Endothelial cell of umbilical vein (primary cell): ENCODE measurements at regions not wholly inside any gene's neighbourhood (a gene's known extent, or its start where the extent isn't known, plus 50 kb on each side); places are given as distances from the start of the nearest gene placed in this dataset.

Experiments used
- BruUV-seq: library from RNA; stranded (reverse); fragments of 400-500 nt; replicated peaks from 2 replicates; lab custom pipeline; 2021; lab: Mats Ljungman, UMichigan
- CTCF ChIA-PET: fragments of 300-600, 350-600 bp; sonication (Branson Sonifier 250); formaldehyde crosslinking; loops from one replicate; lab custom pipeline; 2021; ENCODE audit warnings: antibody characterized with exemption, inconsistent platforms; lab: Charles Lee
- POLR2A ChIA-PET: fragments of 300-600, 350-600 bp; sonication (Branson Sonifier 250); formaldehyde crosslinking; loops from one replicate; lab custom pipeline; 2021; ENCODE audit warnings: antibody characterized with exemption, inconsistent platforms; lab: Charles Lee
- DNase-seq: peaks from one replicate; pipeline ENCODE4 v3.0.0-alpha.2; 2011; ENCODE audit warnings: low read depth, low spot score
- FAIRE-seq: peaks from 2 replicates; lab custom pipeline; 2011; peaks lifted over from hg19 to GRCh38; lab: Jason Lieb, UNC
- H2AFZ ChIP-seq: 2 replicates; pipeline ENCODE4 v1.6.0; 2012; ENCODE audit warnings: low read depth, low read length, control low read depth, inconsistent platforms
- H3K27ac ChIP-seq: 2 replicates; pipeline ENCODE4 v1.5.1; 2011; ENCODE audit warnings: low read depth, mild to moderate bottlenecking, control low read depth, low read length, moderate library complexity; ENCODE audit not compliant: insufficient read depth
- H3K27me3 ChIP-seq, 2 experiments: 2 replicates each; pipeline versions ENCODE4 v1.6.0 to v1.6.1; 2011; ENCODE audit warnings: low read length in 2 of 2, mixed read lengths in 1 of 2; ENCODE audit not compliant: control insufficient read depth in 2 of 2, insufficient read depth in 2 of 2
- H3K36me3 ChIP-seq, 2 experiments: 2 replicates in 1 of 2; 3 replicates in 1 of 2; pipeline ENCODE4 v1.5.1; 2011; ENCODE audit warnings: low read length in 2 of 2, mild to moderate bottlenecking in 1 of 2, moderate library complexity in 1 of 2; ENCODE audit not compliant: control insufficient read depth in 2 of 2, insufficient read depth in 2 of 2; ENCODE audit errors: extremely low read depth in 1 of 2
- H3K4me1 ChIP-seq: 3 replicates; pipeline ENCODE4 v1.5.1; 2011; ENCODE audit warnings: mild to moderate bottlenecking, low read length; ENCODE audit not compliant: control insufficient read depth, insufficient read depth; ENCODE audit errors: extremely low read depth
- H3K4me2 ChIP-seq: 2 replicates; pipeline ENCODE4 v1.6.1; 2011; ENCODE audit warnings: low read length, control low read depth, mixed read lengths; ENCODE audit not compliant: insufficient read depth
- H3K4me3 ChIP-seq, 3 experiments: fragments of 200-600 bp in 1 of 3; sonication (generic), shearing (Covaris generic) in 1 of 3; replicated peaks in 1 of 3; 2 replicates each; pipeline ENCODE4 v1.5.1; 2011 to 2016; ENCODE audit warnings: control low read depth in 3 of 3, low read length in 3 of 3, mild to moderate bottlenecking in 2 of 3, inconsistent platforms in 1 of 3, low read depth in 1 of 3, moderate library complexity in 1 of 3; ENCODE audit not compliant: insufficient read depth in 1 of 3
- H3K79me2 ChIP-seq: 2 replicates; pipeline ENCODE4 v1.6.0; 2012; ENCODE audit warnings: low read length, inconsistent platforms; ENCODE audit not compliant: control insufficient read depth, insufficient read depth
- H3K9ac ChIP-seq: replicated peaks from 2 replicates; pipeline ENCODE3; 2011; ENCODE audit warnings: low read length, control low read depth; ENCODE audit not compliant: insufficient read depth; ENCODE audit errors: extremely low read depth
- H3K9me1 ChIP-seq: replicated peaks from 3 replicates; pipeline ENCODE4 v1.6.0; 2011; ENCODE audit warnings: mild to moderate bottlenecking, low read length; ENCODE audit not compliant: control insufficient read depth, insufficient read depth; ENCODE audit errors: extremely low read depth
- H3K9me3 ChIP-seq: replicated peaks from 2 replicates; pipeline ENCODE4 v1.5.1; 2012; ENCODE audit warnings: low read length, inconsistent platforms; ENCODE audit not compliant: control insufficient read depth, insufficient read depth
- H4K20me1 ChIP-seq: replicated peaks from 2 replicates; pipeline ENCODE3; 2011; ENCODE audit warnings: mild to moderate bottlenecking, low read length; ENCODE audit not compliant: control insufficient read depth, insufficient read depth; ENCODE audit errors: extremely low read depth
- CTCF ChIP-seq, 2 donors: IDR thresholded peaks; 1 replicate in 1 of 2; 2 replicates in 1 of 2; pipeline ENCODE4 v1.5.1; 2011; ENCODE audit warnings: low read length in 2 of 2, mild to moderate bottlenecking in 2 of 2, moderate library complexity in 2 of 2, control low read depth in 1 of 2, inconsistent platforms in 1 of 2, low read depth in 1 of 2; ENCODE audit not compliant: insufficient read depth in 1 of 2; ENCODE audit errors: extremely low read depth in 1 of 2
- EZH2 ChIP-seq: IDR thresholded peaks from 2 replicates; pipeline ENCODE4 v1.6.1; 2012; ENCODE audit warnings: borderline replicate concordance, low read depth, mild to moderate bottlenecking, moderate library complexity, low read length, inconsistent platforms; ENCODE audit not compliant: severe bottlenecking
- FOS ChIP-seq: IDR thresholded peaks from 2 replicates; pipeline ENCODE4 v1.6.1; 2011; ENCODE audit warnings: mild to moderate bottlenecking, low read length, moderate library complexity, borderline replicate concordance; ENCODE audit not compliant: insufficient read depth
- GATA2 ChIP-seq: IDR thresholded peaks from 2 replicates; pipeline ENCODE4 v1.7.0; 2011; ENCODE audit warnings: low read depth, mild to moderate bottlenecking, moderate library complexity, mixed read lengths, low read length; ENCODE audit not compliant: insufficient read length, insufficient read depth
- JUN ChIP-seq: IDR thresholded peaks from 2 replicates; pipeline ENCODE4 v1.6.1; 2011; ENCODE audit warnings: borderline replicate concordance, low read depth; ENCODE audit not compliant: insufficient read length, insufficient read depth
- MAX ChIP-seq: IDR thresholded peaks from 2 replicates; pipeline ENCODE4 v1.6.1; 2011; ENCODE audit not compliant: insufficient read depth, insufficient read length
- MYC ChIP-seq: IDR thresholded peaks from one replicate; pipeline ENCODE4 v1.6.1; 2011; ENCODE audit warnings: mild to moderate bottlenecking, low read depth, low read length
- POLR2A ChIP-seq: IDR thresholded peaks from 2 replicates; pipeline ENCODE4 v1.6.1; 2012; ENCODE audit warnings: low read depth, mild to moderate bottlenecking, control low read depth, low read length
- POLR2AphosphoS5 ChIP-seq: IDR thresholded peaks from 2 replicates; pipeline ENCODE4 v1.6.1; 2012; ENCODE audit warnings: low read depth, mild to moderate bottlenecking, control low read depth, low read length, moderate library complexity; ENCODE audit not compliant: insufficient read depth
- dilution Hi-C: fragments of 300-500 bp; cut with MboI; formaldehyde crosslinking; loops from one replicate; pipeline ENCODE4 v1.15.0; 2019; ENCODE audit warnings: low sequenced_read_pairs; ENCODE audit not compliant: extremely low pct_ligation_motif_present
- intact Hi-C: fragments of 100-400 bp; cut with micrococcal nuclease; formaldehyde crosslinking; loops from one replicate; pipeline ENCODE4 v1.10.0; 2022

- no peak overlapping the region for H3K4me3 ChIP-seq
- CTCF ChIA-PET: interaction anchor here (1.2 kb wide), 1 partner anchor 8 kb away, joined by 3 read pairs; no protein-coding TSS in a partner anchor
- no TSS peak for BruUV-seq
These were observed 835.4 kb upstream of the NR2F2 start for GRCh38 chr15:95494971-95495541.

More at GRCh38 chr15:95494971-95495541, 835.4 kb upstream of the NR2F2 start:
- H3K9me3 ChIP-seq: no peaks in the 10 kb centered on the region
- H3K27ac ChIP-seq: no peak overlapping the region
- H3K27me3 ChIP-seq: no peaks in the 10 kb centered on the region
- POLR2A ChIA-PET: no interaction called here
- intact Hi-C loops: no loop called here
- dilution Hi-C loops: no loop called here
- H3K79me2 ChIP-seq: no peaks in the 10 kb centered on the region
- no peak overlapping the region for H3K4me2 ChIP-seq
- FAIRE-seq (no peak), DNase-seq (no peak)
- H3K36me3 ChIP-seq: no peaks in the 10 kb centered on the region
- TF ChIP-seq MAX (no peak), GATA2 (no peak), JUN (no peak), MYC (no peak), POLR2AphosphoS5 (no peak), FOS (no peak), CTCF (IDR thresholded peaks at IDR 0.05; ENCODE audit: extremely low read depth in 1 of 2, insufficient read depth in 1 of 2, low read depth in 1 of 2, low read length in 2 of 2) (no peak), EZH2 (no peak), POLR2A (no peak)
- H2AFZ ChIP-seq: no peak overlapping the region
- H3K9ac ChIP-seq: no peak overlapping the region
- H3K4me1 ChIP-seq: peaks cover 3% of the 10 kb centered on the region
- H4K20me1 ChIP-seq: no peaks in the 10 kb centered on the region
- no peaks in the 10 kb centered on the region for H3K9me1 ChIP-seq
